GM12892 (cell line): ENCODE measurements at regions not wholly inside any gene's neighbourhood (a gene's known extent, or its start where the extent isn't known, plus 50 kb on each side); places are given as distances from the start of the nearest gene placed in this dataset.

Experiments
- POLR2A ChIP-seq: IDR thresholded peaks from 2 replicates; pipeline ENCODE4 v1.6.1; 2011; ENCODE audit warnings: low read depth, low read length, control low read depth
- POLR2AphosphoS5 ChIP-seq: IDR thresholded peaks from 2 replicates; pipeline ENCODE4 v1.6.1; 2011; ENCODE audit warnings: low read depth, low read length, control low read depth
- TAF1 ChIP-seq: IDR thresholded peaks from 2 replicates; pipeline ENCODE4 v1.6.1; 2011; ENCODE audit warnings: low read depth, mild to moderate bottlenecking, control low read depth, low read length, borderline replicate concordance

DNA sequence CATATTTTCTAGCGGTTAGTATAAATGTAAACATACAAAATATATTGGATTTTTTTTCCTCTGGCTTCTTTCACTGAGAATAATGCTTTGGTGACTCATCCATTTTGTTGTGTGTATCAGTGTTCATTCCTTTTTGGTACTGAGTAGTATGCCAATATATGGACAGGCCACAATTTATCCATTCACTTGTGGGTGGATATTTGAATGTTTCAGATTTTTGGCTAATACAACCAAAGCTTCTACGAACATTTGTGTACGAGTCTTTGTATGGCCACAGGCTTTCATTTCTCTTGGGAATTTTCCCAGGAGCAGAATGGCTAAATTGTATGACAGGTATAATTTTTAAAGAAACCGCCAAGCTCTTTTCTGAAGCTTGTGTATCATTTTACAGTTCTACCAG lies 677.5 kb downstream of the HDGFL1 start:
- TF ChIP-seq TAF1 (no peak), POLR2AphosphoS5 (no peak), POLR2A (no peak)
